ENCODE measurements at regions not wholly inside any gene's neighbourhood (a gene's known extent, or its start where the extent isn't known, plus 50 kb on each side); places are given as distances from the start of the nearest gene placed in this dataset.

- TF ChIP-seq, protein P1, sequence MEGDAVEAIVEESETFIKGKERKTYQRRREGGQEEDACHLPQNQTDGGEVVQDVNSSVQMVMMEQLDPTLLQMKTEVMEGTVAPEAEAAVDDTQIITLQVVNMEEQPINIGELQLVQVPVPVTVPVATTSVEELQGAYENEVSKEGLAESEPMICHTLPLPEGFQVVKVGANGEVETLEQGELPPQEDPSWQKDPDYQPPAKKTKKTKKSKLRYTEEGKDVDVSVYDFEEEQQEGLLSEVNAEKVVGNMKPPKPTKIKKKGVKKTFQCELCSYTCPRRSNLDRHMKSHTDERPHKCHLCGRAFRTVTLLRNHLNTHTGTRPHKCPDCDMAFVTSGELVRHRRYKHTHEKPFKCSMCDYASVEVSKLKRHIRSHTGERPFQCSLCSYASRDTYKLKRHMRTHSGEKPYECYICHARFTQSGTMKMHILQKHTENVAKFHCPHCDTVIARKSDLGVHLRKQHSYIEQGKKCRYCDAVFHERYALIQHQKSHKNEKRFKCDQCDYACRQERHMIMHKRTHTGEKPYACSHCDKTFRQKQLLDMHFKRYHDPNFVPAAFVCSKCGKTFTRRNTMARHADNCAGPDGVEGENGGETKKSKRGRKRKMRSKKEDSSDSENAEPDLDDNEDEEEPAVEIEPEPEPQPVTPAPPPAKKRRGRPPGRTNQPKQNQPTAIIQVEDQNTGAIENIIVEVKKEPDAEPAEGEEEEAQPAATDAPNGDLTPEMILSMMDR (IDR thresholded peaks at IDR 0.05), result no peak
- no peak for TF ChIP-seq EZH2 (IDR thresholded peaks at IDR 0.05; ENCODE audit: borderline replicate concordance, insufficient read depth, low read depth, low read length, poor library complexity, severe bottlenecking)
Observed at GRCh38 chrX:145630081-145630480, 187.5 kb upstream of the SLITRK2 start.

Data from B cell (primary cell).